Smooth muscle cell (in vitro differentiated cells): ENCODE measurements at regions not wholly inside any gene's neighbourhood (a gene's known extent, or its start where the extent isn't known, plus 50 kb on each side); places are given as distances from the start of the nearest gene placed in this dataset.
"Not testable (repeated sequence)": the region's sequence is repeated elsewhere in the genome, so short reads cannot be mapped to it uniquely, and the experiment has no call there.

Experiments used
- DNase-seq: peaks from one replicate; lab custom pipeline; 2025; ENCODE audit not compliant: unreplicated experiment; lab: John Stamatoyannopoulos, UW
- H2AFZ ChIP-seq: fragments of 200-600 bp; sonication (generic); 2 replicates; pipeline ENCODE4 v1.6.0; 2016; ENCODE audit warnings: antibody characterized with exemption, low read depth, mild to moderate bottlenecking
- H3F3A ChIP-seq: fragments of 200-600 bp; sonication (generic); 2 replicates; pipeline ENCODE4 v1.6.0; 2017; ENCODE audit warnings: antibody characterized with exemption, low read depth
- H3K27ac ChIP-seq: fragments of 200-600 bp; sonication (generic); 2 replicates; pipeline ENCODE4 v1.5.1; 2016; ENCODE audit warnings: low read depth, mild to moderate bottlenecking
- H3K27me3 ChIP-seq: fragments of 200-600 bp; sonication (generic); 2 replicates; pipeline ENCODE4 v1.6.1; 2016; ENCODE audit warnings: low read depth, mild to moderate bottlenecking
- H3K36me3 ChIP-seq: fragments of 200-600 bp; sonication (generic); 2 replicates; pipeline ENCODE4 v1.5.1; 2016; ENCODE audit warnings: low read depth
- H3K4me1 ChIP-seq: fragments of 200-600 bp; sonication (generic); 2 replicates; pipeline ENCODE4 v1.5.1; 2016; ENCODE audit warnings: low read depth
- H3K4me2 ChIP-seq: fragments of 200-600 bp; sonication (generic); 2 replicates; pipeline ENCODE4 v1.6.0; 2016; ENCODE audit warnings: mild to moderate bottlenecking
- H3K4me3 ChIP-seq: fragments of 200-600 bp; sonication (generic); 2 replicates; pipeline ENCODE4 v1.5.1; 2016; ENCODE audit warnings: mild to moderate bottlenecking
- H3K79me2 ChIP-seq: fragments of 200-600 bp; sonication (generic); 2 replicates; pipeline ENCODE4 v1.6.0; 2016; ENCODE audit warnings: low read depth, mild to moderate bottlenecking
- H3K9ac ChIP-seq: fragments of 200-600 bp; sonication (generic); 2 replicates; pipeline ENCODE4 v1.6.0; 2016; ENCODE audit warnings: low read depth
- H3K9me3 ChIP-seq: fragments of 200-600 bp; sonication (generic); replicated peaks from 2 replicates; pipeline ENCODE4 v1.5.1; 2016; ENCODE audit warnings: low read depth
- H4K20me1 ChIP-seq: fragments of 200-600 bp; sonication (generic); 2 replicates; pipeline ENCODE4 v1.6.0; 2016; ENCODE audit warnings: low read depth
- WGBS: methylation state at CpG from one replicate; pipeline ENCODE4 v1.1.7; 2016; ENCODE audit warnings: low lambda C conversion rate; 5-methylcytosine and 5-hydroxymethylcytosine counted together
- TF ChIP-seq, protein P1 (sequence below): fragments of 200-600 bp; sonication (generic); IDR thresholded peaks from 2 replicates; pipeline ENCODE4 v1.5.1; 2017; ENCODE audit warnings: borderline replicate concordance, mild to moderate bottlenecking, antibody characterized with exemption; ENCODE audit not compliant: insufficient read depth, poor library complexity, severe bottlenecking

GRCh38 chr4:154988511-154988910 lies 207.4 kb downstream of the RBM46 start:
- Histone ChIP-seq H2AFZ (no peak overlapping the region), H3K27me3 (peaks cover 4% of the 10 kb centered on the region), H4K20me1 (no peaks in the 10 kb centered on the region), H3K4me3 (no peak overlapping the region), H3K36me3 (no peaks in the 10 kb centered on the region), H3K4me2 (no peak overlapping the region), H3K9ac (no peak overlapping the region), H3K79me2 (no peaks in the 10 kb centered on the region), H3K9me3 (no peaks in the 10 kb centered on the region), H3K27ac (no peak overlapping the region), H3K4me1 (no peaks in the 10 kb centered on the region), H3F3A (no peaks in the 10 kb centered on the region)
- TF ChIP-seq, protein P1, sequence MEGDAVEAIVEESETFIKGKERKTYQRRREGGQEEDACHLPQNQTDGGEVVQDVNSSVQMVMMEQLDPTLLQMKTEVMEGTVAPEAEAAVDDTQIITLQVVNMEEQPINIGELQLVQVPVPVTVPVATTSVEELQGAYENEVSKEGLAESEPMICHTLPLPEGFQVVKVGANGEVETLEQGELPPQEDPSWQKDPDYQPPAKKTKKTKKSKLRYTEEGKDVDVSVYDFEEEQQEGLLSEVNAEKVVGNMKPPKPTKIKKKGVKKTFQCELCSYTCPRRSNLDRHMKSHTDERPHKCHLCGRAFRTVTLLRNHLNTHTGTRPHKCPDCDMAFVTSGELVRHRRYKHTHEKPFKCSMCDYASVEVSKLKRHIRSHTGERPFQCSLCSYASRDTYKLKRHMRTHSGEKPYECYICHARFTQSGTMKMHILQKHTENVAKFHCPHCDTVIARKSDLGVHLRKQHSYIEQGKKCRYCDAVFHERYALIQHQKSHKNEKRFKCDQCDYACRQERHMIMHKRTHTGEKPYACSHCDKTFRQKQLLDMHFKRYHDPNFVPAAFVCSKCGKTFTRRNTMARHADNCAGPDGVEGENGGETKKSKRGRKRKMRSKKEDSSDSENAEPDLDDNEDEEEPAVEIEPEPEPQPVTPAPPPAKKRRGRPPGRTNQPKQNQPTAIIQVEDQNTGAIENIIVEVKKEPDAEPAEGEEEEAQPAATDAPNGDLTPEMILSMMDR, result no peak
- 81% methylated on average over 3 of the region's 3 CpGs for WGBS
- no peak for DNase-seq

DNA sequence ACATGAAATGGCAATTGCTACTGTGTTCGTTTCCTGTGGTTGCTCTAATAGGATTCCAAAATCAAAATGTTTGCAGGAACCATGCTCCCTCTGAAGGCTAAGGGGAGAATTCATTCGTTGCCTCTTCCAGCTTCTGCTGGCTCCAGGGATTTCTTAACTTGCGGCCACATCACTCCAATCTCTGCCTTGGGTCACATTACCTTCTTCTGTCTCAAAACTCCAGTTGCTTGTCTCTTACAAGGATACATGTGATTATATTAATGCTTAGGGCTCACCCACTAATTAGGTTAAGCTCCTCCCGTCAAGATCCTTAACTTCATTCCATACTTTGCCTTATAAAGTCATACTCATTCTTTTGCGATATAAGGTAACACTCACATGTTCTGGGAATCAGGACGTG lies 208.4 kb downstream of the RBM46 start:
- Histone ChIP-seq H3K9ac (no peak overlapping the region), H4K20me1 (no peaks in the 10 kb centered on the region), H3K4me3 (no peak overlapping the region), H3K9me3 (no peaks in the 10 kb centered on the region), H3K36me3 (no peaks in the 10 kb centered on the region), H3K27ac (no peak overlapping the region), H3F3A (no peaks in the 10 kb centered on the region), H3K4me2 (no peak overlapping the region), H3K27me3 (no peaks in the 10 kb centered on the region), H2AFZ (no peak overlapping the region), H3K4me1 (no peaks in the 10 kb centered on the region), H3K79me2 (no peaks in the 10 kb centered on the region)
- TF ChIP-seq, protein P1, result no peak
- 77% methylated on average over 6 of the region's 6 CpGs for WGBS
- no peak for DNase-seq

DNA sequence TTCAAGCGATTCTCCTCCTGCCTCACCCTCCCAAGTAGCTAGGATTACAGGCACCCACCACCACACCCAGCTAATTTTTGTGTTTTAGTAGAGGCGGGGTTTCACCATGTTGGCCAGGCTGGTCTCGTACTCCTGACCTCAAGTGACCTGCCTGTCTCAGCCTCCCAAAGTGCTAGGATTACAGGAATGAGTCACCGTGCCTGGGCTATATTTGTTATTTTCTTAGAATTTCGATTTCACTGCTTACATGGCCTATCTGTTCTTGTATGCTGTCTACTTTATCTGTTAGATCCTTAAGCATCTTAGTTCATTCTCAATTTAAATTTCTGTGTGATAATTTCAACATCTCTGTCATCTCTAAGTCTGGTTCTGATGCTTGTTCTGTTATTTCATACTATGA lies 210.6 kb upstream of the NPY2R start:
- not testable (repeated sequence) for H3K27ac ChIP-seq, H3K4me2 ChIP-seq, H2AFZ ChIP-seq

DNA sequence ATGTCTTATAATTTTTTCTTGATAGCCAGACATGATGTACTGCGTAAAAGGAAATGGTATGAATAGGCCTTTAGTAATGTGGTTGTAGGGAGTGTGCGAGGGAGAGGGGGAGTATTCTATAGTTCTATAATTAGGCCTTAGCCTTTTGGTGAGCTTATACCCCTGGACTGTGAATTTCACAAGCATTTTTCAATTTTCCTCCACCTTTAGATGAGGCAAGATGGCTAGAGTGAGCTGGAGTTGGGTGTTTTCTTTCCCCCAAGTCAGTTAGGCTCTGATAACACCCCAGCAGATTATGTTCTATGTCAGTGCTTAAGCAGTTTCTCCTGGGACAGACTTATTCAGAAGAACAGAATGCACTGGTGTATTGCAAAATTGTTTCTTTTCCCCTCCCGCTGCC lies 210.2 kb upstream of the NPY2R start:
- Histone ChIP-seq H3K79me2 (no peaks in the 10 kb centered on the region), H3K27me3 (no peaks in the 10 kb centered on the region), H2AFZ (no peak overlapping the region), H3K9me3 (no peaks in the 10 kb centered on the region), H3K4me1 (no peaks in the 10 kb centered on the region), H3F3A (no peaks in the 10 kb centered on the region), H3K9ac (no peak overlapping the region), H3K4me2 (no peak overlapping the region), H3K36me3 (no peaks in the 10 kb centered on the region), H4K20me1 (no peaks in the 10 kb centered on the region), H3K27ac (no peak overlapping the region), H3K4me3 (no peak overlapping the region)
- TF ChIP-seq, protein P1, result no peak
- 87% methylated on average over 3 of the region's 3 CpGs for WGBS
- DNase-seq, result no peak

More for the DNA sequence above, 210.6 kb upstream of the NPY2R start:
- H3K4me3 ChIP-seq, H3K79me2 ChIP-seq, H4K20me1 ChIP-seq, H3K27me3 ChIP-seq, H3F3A ChIP-seq, H3K9me3 ChIP-seq, H3K9ac ChIP-seq, H3K36me3 ChIP-seq, H3K4me1 ChIP-seq, DNase-seq: not testable (repeated sequence)
- WGBS, result 70% methylated on average over 5 of the region's 5 CpGs
